ENCODE measurements at regions not wholly inside any gene's neighbourhood (a gene's known extent, or its start where the extent isn't known, plus 50 kb on each side); places are given as distances from the start of the nearest gene placed in this dataset.

GRCh38 chr22:22322792-22323191, 78.2 kb downstream of the VPREB1 start:
- H3K9ac ChIP-seq (ENCODE audit: low read depth in 1 of 2, low read length in 2 of 2): no peak overlapping the region
- no peaks in the 10 kb centered on the region for H3K9me3 ChIP-seq (ENCODE audit: control insufficient read depth in 4 of 4, low read length in 3 of 4)
- H3K4me3 ChIP-seq (ENCODE audit: low read depth in 1 of 3, low read length in 3 of 3): no peak overlapping the region
- no peaks in the 10 kb centered on the region for H3K27me3 ChIP-seq (ENCODE audit: control insufficient read depth in 4 of 4, insufficient read depth in 4 of 4, low read length in 3 of 4)
- H3K27ac ChIP-seq (ENCODE audit: low read depth in 1 of 2, low read length in 2 of 2): no peak overlapping the region
- DNase-seq (ENCODE audit: low spot score): no peak
- peaks cover 4 to 17% (median 11%) of the 10 kb centered on the region in 4 donors for H3K36me3 ChIP-seq (ENCODE audit: control insufficient read depth in 4 of 4, insufficient read depth in 3 of 4, low read depth in 1 of 4, low read length in 3 of 4)
- TF ChIP-seq, protein P1, sequence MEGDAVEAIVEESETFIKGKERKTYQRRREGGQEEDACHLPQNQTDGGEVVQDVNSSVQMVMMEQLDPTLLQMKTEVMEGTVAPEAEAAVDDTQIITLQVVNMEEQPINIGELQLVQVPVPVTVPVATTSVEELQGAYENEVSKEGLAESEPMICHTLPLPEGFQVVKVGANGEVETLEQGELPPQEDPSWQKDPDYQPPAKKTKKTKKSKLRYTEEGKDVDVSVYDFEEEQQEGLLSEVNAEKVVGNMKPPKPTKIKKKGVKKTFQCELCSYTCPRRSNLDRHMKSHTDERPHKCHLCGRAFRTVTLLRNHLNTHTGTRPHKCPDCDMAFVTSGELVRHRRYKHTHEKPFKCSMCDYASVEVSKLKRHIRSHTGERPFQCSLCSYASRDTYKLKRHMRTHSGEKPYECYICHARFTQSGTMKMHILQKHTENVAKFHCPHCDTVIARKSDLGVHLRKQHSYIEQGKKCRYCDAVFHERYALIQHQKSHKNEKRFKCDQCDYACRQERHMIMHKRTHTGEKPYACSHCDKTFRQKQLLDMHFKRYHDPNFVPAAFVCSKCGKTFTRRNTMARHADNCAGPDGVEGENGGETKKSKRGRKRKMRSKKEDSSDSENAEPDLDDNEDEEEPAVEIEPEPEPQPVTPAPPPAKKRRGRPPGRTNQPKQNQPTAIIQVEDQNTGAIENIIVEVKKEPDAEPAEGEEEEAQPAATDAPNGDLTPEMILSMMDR (IDR thresholded peaks at IDR 0.05; ENCODE audit: low read depth, low read length, missing input control): no peak
- TF ChIP-seq HNF4G (IDR thresholded peaks at IDR 0.05): no peak
- no peak for TF ChIP-seq RAD21 (IDR thresholded peaks at IDR 0.05)
- TF ChIP-seq NR2F2 (IDR thresholded peaks at IDR 0.05): no peak
- TF ChIP-seq HNF4A (conservative IDR thresholded peaks at IDR 0.05): no peak
- TF ChIP-seq, protein P2, sequence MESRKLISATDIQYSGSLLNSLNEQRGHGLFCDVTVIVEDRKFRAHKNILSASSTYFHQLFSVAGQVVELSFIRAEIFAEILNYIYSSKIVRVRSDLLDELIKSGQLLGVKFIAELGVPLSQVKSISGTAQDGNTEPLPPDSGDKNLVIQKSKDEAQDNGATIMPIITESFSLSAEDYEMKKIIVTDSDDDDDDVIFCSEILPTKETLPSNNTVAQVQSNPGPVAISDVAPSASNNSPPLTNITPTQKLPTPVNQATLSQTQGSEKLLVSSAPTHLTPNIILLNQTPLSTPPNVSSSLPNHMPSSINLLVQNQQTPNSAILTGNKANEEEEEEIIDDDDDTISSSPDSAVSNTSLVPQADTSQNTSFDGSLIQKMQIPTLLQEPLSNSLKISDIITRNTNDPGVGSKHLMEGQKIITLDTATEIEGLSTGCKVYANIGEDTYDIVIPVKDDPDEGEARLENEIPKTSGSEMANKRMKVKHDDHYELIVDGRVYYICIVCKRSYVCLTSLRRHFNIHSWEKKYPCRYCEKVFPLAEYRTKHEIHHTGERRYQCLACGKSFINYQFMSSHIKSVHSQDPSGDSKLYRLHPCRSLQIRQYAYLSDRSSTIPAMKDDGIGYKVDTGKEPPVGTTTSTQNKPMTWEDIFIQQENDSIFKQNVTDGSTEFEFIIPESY (IDR thresholded peaks at IDR 0.05): no peak
- no peak for TF ChIP-seq TAF1 (conservative IDR thresholded peaks at IDR 0.05)
- TF ChIP-seq REST (IDR thresholded peaks at IDR 0.05): no peak
- TF ChIP-seq FOXA2 (IDR thresholded peaks at IDR 0.05): no peak
- no peak for TF ChIP-seq FOXA1 (IDR thresholded peaks at IDR 0.05)
- no peak for TF ChIP-seq GABPA (IDR thresholded peaks at IDR 0.05 in 1 of 2, conservative IDR thresholded peaks at IDR 0.05 in 1 of 2)
- TF ChIP-seq ATF3 (IDR thresholded peaks at IDR 0.05): no peak
- 94% methylated on average over 10 of the region's 10 CpGs for WGBS
- H3K4me1 ChIP-seq (ENCODE audit: control insufficient read depth in 4 of 4, insufficient read depth in 4 of 4, low read length in 3 of 4): no peaks in the 10 kb centered on the region

GRCh38 chr22:22327723-22328122, 83.1 kb downstream of the VPREB1 start:
- 79% methylated on average over 2 of the region's 2 CpGs for WGBS
- Histone ChIP-seq H3K27me3 (ENCODE audit: control insufficient read depth in 4 of 4, insufficient read depth in 4 of 4, low read length in 3 of 4) (peaks cover 0 to 3% (median 0%) of the 10 kb centered on the region in 4 donors), H3K9me3 (ENCODE audit: control insufficient read depth in 4 of 4, low read length in 3 of 4) (no peaks in the 10 kb centered on the region), H3K36me3 (ENCODE audit: control insufficient read depth in 4 of 4, insufficient read depth in 3 of 4, low read depth in 1 of 4, low read length in 3 of 4) (no peaks in the 10 kb centered on the region), H3K27ac (ENCODE audit: low read depth in 1 of 2, low read length in 2 of 2) (no peak overlapping the region), H3K4me1 (ENCODE audit: control insufficient read depth in 4 of 4, insufficient read depth in 4 of 4, low read length in 3 of 4) (peaks cover 0 to 9% (median 0%) of the 10 kb centered on the region in 4 donors), H3K4me3 (ENCODE audit: low read depth in 1 of 3, low read length in 3 of 3) (no peak overlapping the region), H3K9ac (ENCODE audit: low read depth in 1 of 2, low read length in 2 of 2) (no peak overlapping the region)
- TF ChIP-seq REST (IDR thresholded peaks at IDR 0.05) (no peak), HNF4A (conservative IDR thresholded peaks at IDR 0.05) (no peak), YY1 (IDR thresholded peaks at IDR 0.05) (no peak), RXRA (IDR thresholded peaks at IDR 0.05) (no peak), ATF3 (IDR thresholded peaks at IDR 0.05) (no peak), NR2F2 (IDR thresholded peaks at IDR 0.05) (no peak), SP1 (IDR thresholded peaks at IDR 0.05) (no peak), RAD21 (IDR thresholded peaks at IDR 0.05) (no peak)
- TF ChIP-seq, protein P3, sequence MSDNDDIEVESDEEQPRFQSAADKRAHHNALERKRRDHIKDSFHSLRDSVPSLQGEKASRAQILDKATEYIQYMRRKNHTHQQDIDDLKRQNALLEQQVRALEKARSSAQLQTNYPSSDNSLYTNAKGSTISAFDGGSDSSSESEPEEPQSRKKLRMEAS (IDR thresholded peaks at IDR 0.05): no peak
- DNase-seq (ENCODE audit: low spot score): no peak
